ACC112 (cell line): ENCODE measurements at regions not wholly inside any gene's neighbourhood (a gene's known extent, or its start where the extent isn't known, plus 50 kb on each side); places are given as distances from the start of the nearest gene placed in this dataset.

Experiments used
- H2AFZ ChIP-seq: fragments of 200-600 bp; sonication (generic); one replicate; pipeline ENCODE4 v1.6.0; 2017; ENCODE audit warnings: antibody characterized with exemption, low read length; ENCODE audit not compliant: unreplicated experiment
- H3K27ac ChIP-seq: fragments of 200-600 bp; sonication (generic); 2 replicates; pipeline ENCODE4 v1.5.1; 2014; ENCODE audit warnings: low read depth, mild to moderate bottlenecking, antibody characterized with exemption, low read length, moderate library complexity
- H3K27me3 ChIP-seq: fragments of 200-600 bp; sonication (generic); 2 replicates; pipeline ENCODE4 v1.6.1; 2014; ENCODE audit warnings: mild to moderate bottlenecking, antibody characterized with exemption, low read length, moderate library complexity, mixed read lengths; ENCODE audit not compliant: insufficient read depth
- H3K36me3 ChIP-seq: fragments of 200-600 bp; sonication (generic); 2 replicates; pipeline ENCODE4 v1.6.1; 2016; ENCODE audit warnings: mild to moderate bottlenecking, antibody characterized with exemption, low read length, moderate library complexity, mixed read lengths; ENCODE audit not compliant: insufficient read depth
- H3K4me1 ChIP-seq: fragments of 200-600 bp; sonication (generic); one replicate; pipeline ENCODE4 v1.6.1; 2016; ENCODE audit warnings: low read length, mixed read lengths; ENCODE audit not compliant: insufficient read depth, unreplicated experiment, control insufficient read depth
- H3K4me3 ChIP-seq: fragments of 200-600 bp; sonication (generic); 2 replicates; pipeline ENCODE4 v1.5.1; 2014; ENCODE audit warnings: mild to moderate bottlenecking, low read depth, low read length
- H3K79me2 ChIP-seq: fragments of 200-600 bp; sonication (generic); one replicate; pipeline ENCODE4 v1.6.0; 2016; ENCODE audit warnings: low read length; ENCODE audit not compliant: control insufficient read depth, unreplicated experiment, insufficient read depth

DNA sequence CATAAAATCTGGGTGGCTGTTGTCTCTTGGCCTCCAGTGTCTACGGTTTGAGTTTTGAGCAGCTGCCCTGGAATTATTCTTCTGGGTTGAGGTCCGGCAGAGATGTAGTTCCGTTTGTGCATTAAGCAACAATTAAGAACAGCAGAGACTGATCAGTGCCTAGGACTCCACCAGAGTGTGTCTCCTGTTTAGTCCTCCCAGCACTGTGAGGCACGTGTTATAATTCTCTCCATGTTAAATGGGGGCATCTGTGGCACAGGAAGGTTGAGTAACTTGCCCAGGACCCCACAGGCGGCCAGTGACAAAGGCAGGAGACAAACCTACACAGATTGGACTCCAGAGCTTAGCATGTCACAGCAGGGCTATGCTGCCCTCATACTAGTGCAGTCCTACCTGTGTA is 225.1 kb downstream of the CBLN1 start:
- no peak overlapping the region for H2AFZ ChIP-seq
- no peaks in the 10 kb centered on the region for H3K27me3 ChIP-seq
- H3K4me3 ChIP-seq = no peak overlapping the region
- no peaks in the 10 kb centered on the region for H3K79me2 ChIP-seq
- H3K36me3 ChIP-seq = no peaks in the 10 kb centered on the region
- no peaks in the 10 kb centered on the region for H3K4me1 ChIP-seq
- H3K27ac ChIP-seq = no peak overlapping the region

DNA sequence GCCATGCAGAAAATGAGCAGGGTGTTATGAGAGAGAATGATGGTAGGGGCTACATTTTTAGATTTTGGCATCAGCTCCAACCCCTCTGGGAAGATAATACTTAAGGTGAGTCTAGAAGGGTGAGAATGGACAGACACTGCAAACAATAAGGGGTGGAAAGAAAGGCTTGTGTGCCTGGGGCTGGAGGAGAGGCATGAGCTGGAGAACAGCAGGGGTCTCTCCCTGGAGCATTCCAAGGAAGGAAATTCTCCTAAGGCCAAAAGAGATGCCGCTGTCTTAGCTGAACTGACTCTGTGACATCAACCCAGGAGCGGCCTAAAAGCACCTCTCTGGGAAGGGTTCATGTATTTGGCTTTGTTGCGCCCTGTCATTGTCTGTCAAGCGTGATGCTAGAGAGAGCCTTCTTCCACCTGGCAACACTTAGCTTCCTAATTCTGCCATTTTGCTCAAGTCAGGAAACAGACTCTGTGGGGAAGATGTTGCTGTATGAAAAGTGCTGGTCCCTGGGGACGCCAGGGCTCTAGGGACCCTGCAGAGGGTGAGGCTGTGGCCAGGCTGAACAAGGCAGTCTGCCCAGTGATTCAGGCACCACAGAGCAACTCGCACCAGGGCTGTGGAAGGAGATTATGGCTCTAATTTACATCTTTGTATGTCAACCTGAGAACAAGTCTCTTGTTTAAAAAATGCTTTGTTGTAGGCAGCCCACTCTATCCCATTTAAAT is 225.7 kb downstream of the CBLN1 start:
- no peak overlapping the region for H3K4me3 ChIP-seq
- H3K27me3 ChIP-seq = no peaks in the 10 kb centered on the region
- no peak overlapping the region for H2AFZ ChIP-seq
- H3K79me2 ChIP-seq = no peaks in the 10 kb centered on the region
- no peaks in the 10 kb centered on the region for H3K36me3 ChIP-seq
- no peaks in the 10 kb centered on the region for H3K4me1 ChIP-seq
- H3K27ac ChIP-seq = no peak overlapping the region

DNA sequence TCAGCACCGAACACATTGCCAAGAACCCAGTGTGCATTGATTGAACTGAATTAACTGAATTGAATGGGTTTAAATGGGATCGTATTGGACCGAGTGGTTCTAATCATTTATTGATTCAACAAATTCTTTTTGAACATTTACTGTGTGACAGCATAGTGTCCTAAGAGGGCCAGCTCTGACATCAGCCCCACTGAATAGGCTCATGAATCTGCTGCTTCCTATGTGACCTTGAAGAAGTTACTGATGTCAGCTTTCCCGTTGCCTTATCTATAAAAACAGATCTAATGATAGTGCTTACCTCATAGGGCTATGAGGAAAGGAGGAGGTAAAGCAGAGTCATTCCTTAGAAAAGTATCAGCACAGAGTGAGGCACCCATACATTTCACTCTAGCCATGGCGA is 226.3 kb downstream of the CBLN1 start:
- Histone ChIP-seq H3K79me2 (no peaks in the 10 kb centered on the region), H3K4me1 (no peaks in the 10 kb centered on the region), H3K27ac (no peak overlapping the region), H3K36me3 (no peaks in the 10 kb centered on the region), H2AFZ (no peak overlapping the region), H3K4me3 (no peak overlapping the region), H3K27me3 (no peaks in the 10 kb centered on the region)

DNA sequence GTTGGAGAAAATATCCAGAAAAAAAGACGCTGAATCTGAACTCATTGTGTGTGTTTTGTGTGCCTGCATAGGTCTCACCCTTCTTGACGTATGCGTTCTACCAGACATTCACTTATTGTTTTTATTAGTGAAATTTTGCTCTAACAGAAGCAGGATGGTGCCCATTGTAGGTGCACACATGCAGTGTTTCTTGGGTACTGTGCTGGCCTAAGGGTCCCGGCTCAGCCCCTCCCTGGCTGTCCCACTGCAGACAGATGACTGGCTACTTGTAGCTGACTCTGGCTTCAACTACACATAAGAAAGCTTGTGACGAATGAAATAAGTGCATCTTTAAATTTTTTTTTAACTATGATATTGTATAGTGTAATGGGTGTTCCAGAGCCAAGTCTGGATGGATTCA is 227.0 kb downstream of the CBLN1 start:
- Histone ChIP-seq H3K27ac (no peak overlapping the region), H3K79me2 (no peaks in the 10 kb centered on the region), H3K36me3 (no peaks in the 10 kb centered on the region)

DNA sequence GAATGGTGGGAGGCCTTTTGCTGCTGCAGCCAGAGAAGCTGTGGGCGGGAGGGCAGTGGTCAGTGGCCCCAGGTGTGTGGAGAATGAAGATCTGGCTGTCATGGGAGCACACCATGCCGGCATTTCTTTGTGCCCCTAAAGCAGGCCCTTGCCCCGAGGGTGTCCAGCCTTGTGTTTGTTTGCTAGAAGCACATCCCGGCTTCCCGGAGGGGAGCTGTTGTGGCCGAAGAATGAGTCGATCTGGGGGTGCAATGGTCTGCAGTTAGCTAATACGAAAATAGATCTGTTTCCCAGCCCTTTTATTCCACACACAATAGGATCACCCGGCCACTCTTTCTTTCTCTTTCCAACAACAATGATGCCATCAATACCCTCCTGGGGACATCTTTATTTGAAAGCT is 228.8 kb downstream of the CBLN1 start:
- H2AFZ ChIP-seq = no peak overlapping the region
- H3K4me1 ChIP-seq = no peaks in the 10 kb centered on the region
- no peak overlapping the region for H3K4me3 ChIP-seq
- H3K79me2 ChIP-seq = no peaks in the 10 kb centered on the region
- H3K27me3 ChIP-seq = no peaks in the 10 kb centered on the region
- H3K36me3 ChIP-seq = no peaks in the 10 kb centered on the region
- no peak overlapping the region for H3K27ac ChIP-seq

More for the DNA sequence above, 227.0 kb downstream of the CBLN1 start:
- Histone ChIP-seq H3K4me3 (no peak overlapping the region), H2AFZ (no peak overlapping the region), H3K27me3 (no peaks in the 10 kb centered on the region), H3K4me1 (no peaks in the 10 kb centered on the region)

DNA sequence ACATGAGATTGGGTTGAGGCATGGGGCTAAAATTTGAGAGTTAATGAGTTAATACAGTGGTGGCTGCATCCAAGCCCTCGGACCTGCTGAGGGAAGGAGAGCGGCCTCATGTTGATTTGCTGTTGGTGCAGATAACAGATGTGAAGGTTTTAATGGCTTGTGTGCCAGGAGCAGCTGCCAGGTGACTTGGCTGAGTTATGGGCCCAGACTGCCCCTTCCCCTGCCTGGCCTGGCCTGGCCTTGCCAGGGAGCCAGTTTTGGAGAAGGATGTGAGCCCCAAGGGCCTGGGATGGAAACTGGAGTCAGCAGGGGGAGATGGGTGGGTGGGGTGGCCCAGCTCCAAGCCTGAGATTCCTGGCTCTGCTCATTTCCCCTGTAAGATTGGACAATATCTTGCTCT is 230.1 kb downstream of the CBLN1 start:
- Histone ChIP-seq H3K36me3 (no peaks in the 10 kb centered on the region), H3K4me3 (no peak overlapping the region), H3K4me1 (no peaks in the 10 kb centered on the region), H2AFZ (no peak overlapping the region), H3K27me3 (no peaks in the 10 kb centered on the region), H3K79me2 (no peaks in the 10 kb centered on the region), H3K27ac (no peak overlapping the region)

DNA sequence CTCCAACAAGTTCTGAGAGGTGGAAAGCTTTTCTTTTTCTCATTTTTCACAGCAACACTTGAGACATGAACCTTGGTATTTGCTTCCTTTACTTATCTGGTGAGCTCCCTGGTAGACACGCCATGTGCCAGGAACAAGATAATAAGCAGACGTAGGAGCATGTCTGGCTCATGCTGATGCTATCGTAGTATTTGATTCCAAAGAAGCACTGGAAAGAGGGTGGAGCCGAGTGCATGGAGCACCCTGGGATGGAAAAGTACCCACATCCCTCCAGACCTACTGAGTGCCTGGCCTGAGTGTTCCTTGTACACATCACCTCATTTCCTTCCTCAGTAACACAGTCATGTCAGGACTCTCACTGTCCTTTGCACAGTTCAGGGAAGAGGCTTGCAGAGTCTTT is 231.0 kb downstream of the CBLN1 start:
- H3K4me1 ChIP-seq = no peaks in the 10 kb centered on the region
- H3K4me3 ChIP-seq = no peak overlapping the region
- no peak overlapping the region for H2AFZ ChIP-seq
- no peaks in the 10 kb centered on the region for H3K27me3 ChIP-seq
- H3K27ac ChIP-seq = no peak overlapping the region
- no peaks in the 10 kb centered on the region for H3K79me2 ChIP-seq
- H3K36me3 ChIP-seq = no peaks in the 10 kb centered on the region

DNA sequence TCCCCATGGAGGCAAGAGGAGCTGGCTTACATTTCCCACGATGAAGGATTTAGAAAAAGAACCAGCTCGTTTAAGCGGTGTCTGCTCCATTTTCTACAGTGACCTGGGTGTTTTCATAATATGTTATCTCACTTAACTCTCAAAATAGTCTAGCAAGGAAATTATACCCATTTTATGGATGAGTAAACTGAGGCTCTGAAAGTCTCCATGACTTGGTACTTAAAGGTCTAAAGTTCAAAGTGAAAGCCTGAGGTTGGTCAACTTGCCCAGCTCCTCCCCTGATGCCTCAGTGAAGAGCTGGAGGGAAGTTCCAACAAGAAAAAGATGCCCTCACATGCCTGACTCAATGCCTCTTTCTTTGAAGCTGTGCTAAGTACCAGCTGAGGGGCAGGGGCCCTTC is 232.0 kb downstream of the CBLN1 start:
- H2AFZ ChIP-seq = no peak overlapping the region
- no peak overlapping the region for H3K27ac ChIP-seq
- no peaks in the 10 kb centered on the region for H3K36me3 ChIP-seq
- H3K4me3 ChIP-seq = no peak overlapping the region
- no peaks in the 10 kb centered on the region for H3K4me1 ChIP-seq
- H3K27me3 ChIP-seq = no peaks in the 10 kb centered on the region
- no peaks in the 10 kb centered on the region for H3K79me2 ChIP-seq

DNA sequence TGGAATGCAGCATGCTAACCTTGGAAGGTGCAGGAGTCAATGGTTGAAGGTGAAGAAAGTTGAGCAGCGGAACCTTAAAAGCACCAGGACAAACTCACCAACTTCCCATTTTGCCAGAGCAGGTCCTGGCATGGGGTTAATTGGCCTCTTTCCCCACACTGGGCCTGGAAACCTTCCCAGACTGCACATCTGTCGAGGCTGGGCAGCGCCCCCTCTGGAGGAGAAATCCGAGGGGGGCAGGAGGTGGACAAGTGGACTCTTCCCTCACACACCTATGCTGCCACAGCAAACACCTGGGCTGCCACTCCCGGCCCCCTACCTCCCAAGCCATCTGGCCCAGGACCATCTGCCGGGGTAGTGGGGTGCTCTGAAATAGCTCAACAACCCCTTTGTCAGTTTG is 232.4 kb downstream of the CBLN1 start:
- no peaks in the 10 kb centered on the region for H3K27me3 ChIP-seq
- H2AFZ ChIP-seq = no peak overlapping the region
- H3K4me3 ChIP-seq = no peak overlapping the region
- H3K79me2 ChIP-seq = no peaks in the 10 kb centered on the region
- no peaks in the 10 kb centered on the region for H3K36me3 ChIP-seq
- H3K4me1 ChIP-seq = no peaks in the 10 kb centered on the region
- H3K27ac ChIP-seq = no peak overlapping the region

DNA sequence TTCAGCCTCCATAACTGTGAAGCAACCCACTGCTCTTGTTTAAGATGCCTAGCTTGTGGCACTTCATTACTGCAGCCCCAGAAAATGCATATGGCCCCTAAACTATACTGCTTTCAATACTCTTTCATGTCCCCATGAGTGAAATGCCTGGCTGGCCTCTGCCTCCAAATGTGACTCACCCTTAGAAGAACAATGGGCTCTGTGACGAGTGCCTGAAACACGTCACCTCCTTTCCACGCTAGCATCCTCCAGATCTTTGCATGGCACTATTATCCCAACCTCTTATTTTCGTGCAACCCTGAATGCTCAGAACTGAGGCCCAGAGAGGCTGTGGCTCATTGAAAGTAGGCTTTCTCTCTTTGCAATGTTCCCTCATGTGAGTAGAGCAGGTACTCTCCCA is 233.1 kb downstream of the CBLN1 start:
- Histone ChIP-seq H2AFZ (no peak overlapping the region), H3K79me2 (no peaks in the 10 kb centered on the region), H3K4me1 (no peaks in the 10 kb centered on the region), H3K27me3 (no peaks in the 10 kb centered on the region), H3K36me3 (no peaks in the 10 kb centered on the region), H3K4me3 (no peak overlapping the region), H3K27ac (no peak overlapping the region)

DNA sequence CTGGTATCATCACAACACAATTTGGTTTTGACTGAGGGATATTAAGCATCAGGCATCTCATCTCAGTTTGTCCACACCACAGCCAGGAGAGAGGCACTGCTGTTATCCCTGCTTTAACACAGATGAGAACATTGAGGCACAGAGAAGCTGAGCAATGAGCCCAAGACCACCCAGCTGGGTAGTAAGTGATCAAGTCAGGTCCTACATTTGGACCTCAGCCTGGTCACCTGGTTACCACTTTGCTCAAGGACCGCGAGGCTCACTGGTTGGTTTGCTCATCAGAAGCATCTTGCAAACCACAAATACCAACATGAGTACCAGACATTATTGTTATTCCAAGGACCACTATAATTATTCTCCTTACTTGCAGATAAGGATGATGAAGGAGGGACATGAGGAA is 245.5 kb downstream of the CBLN1 start:
- H3K4me1 ChIP-seq = no peaks in the 10 kb centered on the region

More for the DNA sequence above, 245.5 kb downstream of the CBLN1 start:
- no peak overlapping the region for H3K4me3 ChIP-seq
- H3K36me3 ChIP-seq = no peaks in the 10 kb centered on the region
- H3K27me3 ChIP-seq = no peaks in the 10 kb centered on the region
- H2AFZ ChIP-seq = no peak overlapping the region
- no peak overlapping the region for H3K27ac ChIP-seq
- H3K79me2 ChIP-seq = no peaks in the 10 kb centered on the region
